Calu3 (cell line): ENCODE measurements at regions not wholly inside any gene's neighbourhood (a gene's known extent, or its start where the extent isn't known, plus 50 kb on each side); places are given as distances from the start of the nearest gene placed in this dataset.

Source experiments
- BruUV-seq: library from RNA; stranded (reverse); fragments of 400-500 nt; replicated peaks from 2 replicates; lab custom pipeline; 2021; lab: Mats Ljungman, UMichigan
- CTCF ChIA-PET: fragments of 300-600 bp; sonication (Branson Sonifier 250); formaldehyde crosslinking; loops from one replicate; lab custom pipeline; 2022; ENCODE audit warnings: antibody characterized with exemption; lab: Charles Lee
- DNase-seq: peaks from one replicate; pipeline ENCODE4 v3.0.0; 2022
- H3K27ac Mint-ChIP-seq: one replicate; pipeline ENCODE4 v1.8.0; 2022; ENCODE audit warnings: mixed read lengths; ENCODE audit not compliant: unreplicated experiment
- H3K27me3 Mint-ChIP-seq: one replicate; pipeline ENCODE4 v1.8.0; 2022; ENCODE audit warnings: mixed read lengths; ENCODE audit not compliant: unreplicated experiment
- H3K36me3 Mint-ChIP-seq: one replicate; pipeline ENCODE4 v1.8.0; 2022; ENCODE audit warnings: mild to moderate bottlenecking, moderate library complexity, mixed read lengths; ENCODE audit not compliant: insufficient read depth, unreplicated experiment
- H3K4me1 Mint-ChIP-seq: one replicate; pipeline ENCODE4 v1.8.0; 2022; ENCODE audit warnings: mild to moderate bottlenecking, low read depth, mixed read lengths; ENCODE audit not compliant: unreplicated experiment
- H3K4me3 Mint-ChIP-seq: one replicate; pipeline ENCODE4 v1.8.0; 2022; ENCODE audit warnings: mild to moderate bottlenecking, low read depth, moderate library complexity, mixed read lengths; ENCODE audit not compliant: unreplicated experiment
- H3K9me3 Mint-ChIP-seq: one replicate; pipeline ENCODE4 v1.8.0; 2022; ENCODE audit warnings: low read depth, mixed read lengths; ENCODE audit not compliant: unreplicated experiment
- intact Hi-C: fragments of 100-400 bp; cut with micrococcal nuclease; formaldehyde crosslinking; loops from one replicate; pipeline ENCODE4 v1.10.0; 2022; ENCODE audit not compliant: unreplicated experiment
- TF ChIP-seq, protein P1 (sequence below): fragments of 200-600 bp; IDR thresholded peaks from one replicate; pipeline ENCODE4 v1.8.0; 2022; ENCODE audit warnings: antibody characterized with exemption; ENCODE audit not compliant: unreplicated experiment

DNA sequence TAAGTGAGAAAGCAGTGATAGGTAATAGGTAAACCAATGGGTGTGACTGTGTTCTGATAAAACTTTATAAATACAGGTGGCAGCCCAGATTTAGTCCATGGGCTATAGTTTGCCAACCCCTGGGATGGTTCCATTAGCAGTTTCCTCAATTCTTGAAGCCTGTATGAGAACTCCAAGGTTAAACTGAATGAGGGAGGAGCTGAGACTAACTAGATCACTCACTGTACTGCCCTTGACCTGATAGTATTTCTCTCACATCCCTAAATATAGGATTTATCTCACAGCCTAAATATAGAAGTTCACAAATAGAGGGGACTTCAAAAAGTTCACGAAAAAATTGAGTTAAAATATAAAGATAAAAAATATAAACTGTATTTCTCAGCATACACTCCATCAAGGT lies 439.6 kb upstream of the CCDC196 start:
- no TSS peak for BruUV-seq
- H3K9me3 Mint-ChIP-seq, result peaks cover 3% of the 10 kb centered on the region
- H3K4me1 Mint-ChIP-seq, result no peaks in the 10 kb centered on the region
- H3K27ac Mint-ChIP-seq, result no peak overlapping the region
- no peak overlapping the region for H3K4me3 Mint-ChIP-seq
- TF ChIP-seq, protein P1, sequence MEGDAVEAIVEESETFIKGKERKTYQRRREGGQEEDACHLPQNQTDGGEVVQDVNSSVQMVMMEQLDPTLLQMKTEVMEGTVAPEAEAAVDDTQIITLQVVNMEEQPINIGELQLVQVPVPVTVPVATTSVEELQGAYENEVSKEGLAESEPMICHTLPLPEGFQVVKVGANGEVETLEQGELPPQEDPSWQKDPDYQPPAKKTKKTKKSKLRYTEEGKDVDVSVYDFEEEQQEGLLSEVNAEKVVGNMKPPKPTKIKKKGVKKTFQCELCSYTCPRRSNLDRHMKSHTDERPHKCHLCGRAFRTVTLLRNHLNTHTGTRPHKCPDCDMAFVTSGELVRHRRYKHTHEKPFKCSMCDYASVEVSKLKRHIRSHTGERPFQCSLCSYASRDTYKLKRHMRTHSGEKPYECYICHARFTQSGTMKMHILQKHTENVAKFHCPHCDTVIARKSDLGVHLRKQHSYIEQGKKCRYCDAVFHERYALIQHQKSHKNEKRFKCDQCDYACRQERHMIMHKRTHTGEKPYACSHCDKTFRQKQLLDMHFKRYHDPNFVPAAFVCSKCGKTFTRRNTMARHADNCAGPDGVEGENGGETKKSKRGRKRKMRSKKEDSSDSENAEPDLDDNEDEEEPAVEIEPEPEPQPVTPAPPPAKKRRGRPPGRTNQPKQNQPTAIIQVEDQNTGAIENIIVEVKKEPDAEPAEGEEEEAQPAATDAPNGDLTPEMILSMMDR, result no peak
- CTCF ChIA-PET, result no interaction called here
- DNase-seq, result no peak
- peaks cover 27% of the 10 kb centered on the region for H3K27me3 Mint-ChIP-seq
- H3K36me3 Mint-ChIP-seq, result no peaks in the 10 kb centered on the region
- intact Hi-C loops, result no loop called here

DNA sequence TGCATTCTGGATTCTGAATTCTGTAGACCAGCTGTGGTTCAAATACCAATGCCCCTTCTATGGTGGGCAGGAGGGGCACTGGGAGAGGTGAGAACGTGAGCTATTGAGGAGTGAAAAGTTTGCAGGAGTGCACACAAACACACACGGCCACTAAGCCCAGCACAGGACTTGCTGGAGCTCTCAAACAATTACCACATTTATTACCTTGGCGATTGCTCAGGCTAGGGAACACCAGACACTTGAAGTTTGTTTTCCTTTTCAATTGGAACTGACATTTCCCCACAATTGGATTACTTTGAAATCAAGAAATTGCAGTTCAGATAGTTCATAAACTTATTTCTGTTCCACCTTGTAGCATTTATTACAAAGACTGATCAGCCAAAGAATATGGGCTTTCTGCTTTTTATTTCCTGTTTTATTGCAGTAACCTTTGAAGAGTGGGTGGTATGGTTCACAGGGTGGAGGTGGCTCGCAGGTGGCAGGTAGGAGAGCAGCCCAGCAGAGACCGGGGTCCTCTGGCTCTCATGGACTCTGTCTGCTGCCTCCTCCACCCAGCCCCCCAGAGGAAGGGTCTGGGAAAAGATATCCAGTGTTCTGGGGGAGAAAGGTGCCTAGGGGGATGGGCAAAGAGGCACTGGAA lies 429.8 kb upstream of the CCDC196 start:
- no peaks in the 10 kb centered on the region for H3K4me1 Mint-ChIP-seq
- no peaks in the 10 kb centered on the region for H3K36me3 Mint-ChIP-seq
- intact Hi-C loops, result no loop called here
- no TSS peak for BruUV-seq
- H3K4me3 Mint-ChIP-seq, result no peak overlapping the region
- H3K9me3 Mint-ChIP-seq, result peaks cover 3% of the 10 kb centered on the region
- TF ChIP-seq, protein P1, result no peak
- H3K27ac Mint-ChIP-seq, result no peak overlapping the region
- no peak for DNase-seq
- CTCF ChIA-PET, result interaction anchor here (1.3 kb wide), 1 partner anchor 8 kb away, joined by 3 read pairs; no protein-coding TSS in a partner anchor
- H3K27me3 Mint-ChIP-seq, result peaks cover 37% of the 10 kb centered on the region

DNA sequence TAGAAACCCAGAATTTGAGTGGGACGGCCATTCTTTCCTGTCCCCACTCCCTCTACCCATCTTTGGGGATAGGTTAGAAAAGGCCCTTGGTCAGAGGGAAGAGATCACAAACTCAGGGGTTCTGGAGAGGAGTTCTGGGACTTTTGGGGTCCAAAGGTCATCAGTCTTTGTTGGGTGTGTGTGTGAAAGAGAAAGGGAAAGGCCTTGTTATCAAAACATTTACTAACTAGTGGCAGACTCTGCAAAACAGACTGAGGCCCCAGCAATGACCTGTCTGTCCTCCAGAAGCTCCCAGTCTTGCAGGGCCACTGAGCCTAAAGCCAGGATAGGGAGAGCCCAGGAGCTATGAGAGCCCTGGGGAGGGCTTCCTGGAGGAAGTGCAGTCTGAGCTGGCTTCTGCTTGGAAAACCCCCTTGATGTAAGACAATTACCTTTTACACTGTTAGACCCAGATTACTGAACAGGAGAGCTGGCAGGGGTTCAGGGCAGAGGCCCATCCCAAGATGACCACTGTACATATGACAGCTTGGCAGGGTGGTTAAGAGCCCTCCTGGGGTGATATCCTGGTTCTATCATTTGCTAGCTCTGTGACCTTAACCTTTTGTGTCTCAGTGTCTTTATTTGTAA lies 429.1 kb upstream of the CCDC196 start:
- Mint-ChIP-seq H3K4me3 (no peak overlapping the region), H3K36me3 (no peaks in the 10 kb centered on the region), H3K27ac (no peak overlapping the region), H3K27me3 (peaks cover 32% of the 10 kb centered on the region), H3K9me3 (peaks cover 3% of the 10 kb centered on the region), H3K4me1 (no peaks in the 10 kb centered on the region)
- CTCF ChIA-PET, result interaction anchor here (1.3 kb wide), 1 partner anchor 8 kb away, joined by 3 read pairs; no protein-coding TSS in a partner anchor
- intact Hi-C loops, result no loop called here
- TF ChIP-seq, protein P1, result no peak
- BruUV-seq, result no TSS peak
- no peak for DNase-seq

- intact Hi-C loops, result loop anchor here (5.0 kb wide), 1 partner anchor 648 kb away; no protein-coding TSS in a partner anchor
- Mint-ChIP-seq H3K27ac (no peak overlapping the region), H3K9me3 (no peaks in the 10 kb centered on the region), H3K36me3 (no peaks in the 10 kb centered on the region), H3K4me1 (no peaks in the 10 kb centered on the region), H3K4me3 (no peak overlapping the region), H3K27me3 (peaks cover 52% of the 10 kb centered on the region)
- BruUV-seq, result no TSS peak
- DNase-seq, result no peak
- TF ChIP-seq, protein P1, result no peak
- CTCF ChIA-PET, result no interaction called here
Observed at GRCh38 chr14:66065188-66065587, 421.0 kb upstream of the CCDC196 start.
